ENCODE measurements at regions not wholly inside any gene's neighbourhood (a gene's known extent, or its start where the extent isn't known, plus 50 kb on each side); places are given as distances from the start of the nearest gene placed in this dataset.
"Not testable (repeated sequence)": the region's sequence is repeated elsewhere in the genome, so short reads cannot be mapped to it uniquely, and the experiment has no call there.

- DNase-seq (ENCODE audit: low read depth in 4 of 4, low spot score in 1 of 4): no peak
Measured at GRCh38 chr7:4523219-4523618, 158.9 kb upstream of the FOXK1 start.

GRCh38 chr7:4523873-4524272 lies 158.2 kb upstream of the FOXK1 start:
- DNase-seq (ENCODE audit: low read depth in 4 of 4, low spot score in 1 of 4): no peak

GRCh38 chr7:4525884-4526283 lies 156.2 kb upstream of the FOXK1 start:
- DNase-seq (ENCODE audit: low read depth in 4 of 4, low spot score in 1 of 4): no peak

GRCh38 chr7:4527988-4528636 lies 154.0 kb upstream of the FOXK1 start:
- DNase-seq (ENCODE audit: low read depth in 4 of 4, low spot score in 1 of 4): no peak

- DNase-seq (ENCODE audit: low read depth in 4 of 4, low spot score in 1 of 4): no peak
Measured at GRCh38 chr7:4531236-4531635, 150.9 kb upstream of the FOXK1 start.

- not testable (repeated sequence) for DNase-seq (ENCODE audit: low read depth in 4 of 4, low spot score in 1 of 4)
Measured at GRCh38 chr7:4533339-4533738, 148.8 kb upstream of the FOXK1 start.

- no peak for DNase-seq (ENCODE audit: low read depth in 4 of 4, low spot score in 1 of 4)
Measured at GRCh38 chr7:4549681-4550080, 132.4 kb upstream of the FOXK1 start.

GRCh38 chr7:4550117-4550516 lies 132.0 kb upstream of the FOXK1 start:
- DNase-seq (ENCODE audit: low read depth in 4 of 4, low spot score in 1 of 4): no peak

- no peak for DNase-seq (ENCODE audit: low read depth in 4 of 4, low spot score in 1 of 4)
Measured at GRCh38 chr7:4552985-4553384, 129.1 kb upstream of the FOXK1 start.

- DNase-seq (ENCODE audit: low read depth in 4 of 4, low spot score in 1 of 4): no peak
Measured at GRCh38 chr7:4556868-4557793, 125.0 kb upstream of the FOXK1 start.

GRCh38 chr7:4561795-4562194 lies 120.3 kb upstream of the FOXK1 start:
- DNase-seq (ENCODE audit: low read depth in 4 of 4, low spot score in 1 of 4): no peak

GRCh38 chr7:4566714-4567113 lies 115.4 kb upstream of the FOXK1 start:
- DNase-seq (ENCODE audit: low read depth in 4 of 4, low spot score in 1 of 4): no peak

- DNase-seq (ENCODE audit: low read depth in 4 of 4, low spot score in 1 of 4): no peak
Measured at GRCh38 chr7:4574851-4575250, 107.2 kb upstream of the FOXK1 start.

- no peak for DNase-seq (ENCODE audit: low read depth in 4 of 4, low spot score in 1 of 4)
Measured at GRCh38 chr7:4575254-4575653, 106.8 kb upstream of the FOXK1 start.

- DNase-seq (ENCODE audit: low read depth in 4 of 4, low spot score in 1 of 4): no peak
Measured at GRCh38 chr7:4602905-4603842, 78.9 kb upstream of the FOXK1 start.

GRCh38 chr7:4603843-4604231 lies 78.3 kb upstream of the FOXK1 start:
- DNase-seq (ENCODE audit: low read depth in 4 of 4, low spot score in 1 of 4): no peak

- DNase-seq (ENCODE audit: low read depth in 4 of 4, low spot score in 1 of 4): no peak
Measured at GRCh38 chr7:4604456-4604940, 77.6 kb upstream of the FOXK1 start.

- no peak for DNase-seq (ENCODE audit: low read depth in 4 of 4, low spot score in 1 of 4)
Measured at GRCh38 chr7:4606797-4607196, 75.3 kb upstream of the FOXK1 start.

GRCh38 chr7:4607311-4607729 lies 74.8 kb upstream of the FOXK1 start:
- no peak for DNase-seq (ENCODE audit: low read depth in 4 of 4, low spot score in 1 of 4)

- not testable (repeated sequence) for DNase-seq (ENCODE audit: low read depth in 4 of 4, low spot score in 1 of 4)
Measured at GRCh38 chr7:4609576-4609975, 72.5 kb upstream of the FOXK1 start.

GRCh38 chr7:4610768-4611467 lies 71.2 kb upstream of the FOXK1 start:
- DNase-seq (ENCODE audit: low read depth in 4 of 4, low spot score in 1 of 4): peak in 2 of 4 experiments; percentile 14 to 15
